A204.1 (cell line): ENCODE measurements at regions not wholly inside any gene's neighbourhood (a gene's known extent, or its start where the extent isn't known, plus 50 kb on each side); places are given as distances from the start of the nearest gene placed in this dataset.

Experiments
- FAIRE-seq: peaks from 2 replicates; lab custom pipeline; 2012; peaks lifted over from hg19 to GRCh38; lab: Jason Lieb, UNC

DNA sequence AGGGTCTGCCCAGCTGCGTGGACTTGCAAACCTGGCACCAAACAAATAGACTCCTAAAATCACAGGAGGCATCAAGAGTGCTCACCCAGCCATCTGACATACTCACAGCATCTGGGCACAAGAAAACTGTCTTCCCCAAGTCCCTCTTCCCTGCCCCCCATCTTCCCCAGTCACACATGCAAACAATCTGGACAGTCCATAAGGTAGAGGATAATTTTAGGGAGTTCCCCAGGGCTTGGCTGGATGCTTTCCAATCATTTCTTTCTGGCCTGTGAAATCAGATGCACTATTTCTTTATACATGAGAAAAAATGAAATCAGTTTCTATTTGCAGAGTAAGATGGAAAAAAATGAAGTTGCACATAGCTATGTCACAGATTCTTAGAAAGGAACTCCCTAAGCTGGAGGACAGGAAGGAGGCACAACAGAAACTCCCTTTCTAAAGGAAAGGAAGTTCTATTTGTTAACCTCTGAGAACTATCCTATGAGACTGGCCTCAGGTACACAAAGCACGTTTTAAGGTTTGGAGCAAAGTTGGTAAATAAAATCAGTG lies 342.3 kb downstream of the HNRNPD start:
- FAIRE-seq, result no peak

DNA sequence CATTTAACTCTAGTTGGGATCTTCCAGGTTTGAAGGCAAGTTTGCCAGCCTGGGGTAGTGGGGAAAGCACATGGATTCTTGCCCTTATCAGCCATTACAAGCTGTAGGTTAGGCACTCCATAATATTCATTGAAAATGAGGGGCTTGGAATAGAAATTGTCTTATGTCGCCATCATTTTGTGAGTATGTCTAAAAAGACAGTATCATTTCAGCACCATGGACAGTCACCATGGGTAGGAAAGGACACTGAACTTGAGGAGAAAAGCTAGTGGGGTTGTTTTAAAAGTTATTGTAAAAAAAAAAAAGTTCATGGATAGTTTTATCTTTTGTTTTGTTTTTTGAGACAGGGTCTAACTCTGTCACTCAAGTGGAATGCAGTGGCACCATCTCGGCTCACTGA lies 356.1 kb downstream of the HNRNPD start:
- FAIRE-seq, result no peak

DNA sequence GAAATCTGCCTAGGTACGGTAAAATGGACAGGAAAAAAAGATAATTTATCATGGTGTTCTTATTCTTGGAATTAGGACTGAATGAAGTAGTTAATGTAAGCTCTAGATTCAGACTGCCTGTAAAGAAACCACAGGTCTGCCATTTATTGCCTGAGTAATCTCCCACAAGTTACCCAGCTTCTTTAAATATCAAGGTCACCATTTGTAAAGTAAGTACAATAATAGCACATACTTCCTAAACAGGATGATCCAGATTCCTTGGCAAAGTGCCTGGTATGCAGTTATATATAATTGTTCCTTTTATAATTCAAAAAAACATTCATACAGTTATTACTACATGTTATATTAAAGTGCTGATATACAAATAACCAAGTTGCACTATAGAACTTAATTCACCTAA lies 368.6 kb downstream of the HNRNPD start:
- FAIRE-seq, result no peak

- no peak for FAIRE-seq
Measured at GRCh38 chr4:81997313-81997712, 376.5 kb downstream of the HNRNPD start.

DNA sequence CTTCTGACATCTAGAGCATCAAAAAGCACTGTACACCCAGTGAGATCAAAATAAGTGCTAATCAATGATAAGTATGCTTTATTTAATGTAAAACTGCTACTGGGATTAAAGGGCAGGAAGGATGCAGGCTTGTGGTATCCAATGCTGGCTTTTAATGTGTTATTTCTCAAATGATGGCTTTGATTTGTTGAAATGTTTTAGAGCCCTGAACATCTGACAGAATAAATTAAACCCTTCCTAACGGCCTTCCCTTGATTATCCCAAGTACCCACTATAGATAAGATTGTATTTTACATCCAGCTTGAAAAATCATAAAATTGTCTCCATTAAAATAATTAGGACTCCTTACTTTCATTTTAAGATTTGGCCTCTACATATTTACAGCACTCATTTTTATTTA lies 382.9 kb downstream of the HNRNPD start:
- FAIRE-seq, result no peak

- FAIRE-seq, result no peak
Measured at GRCh38 chr4:81990211-81990610, 383.6 kb downstream of the HNRNPD start.

GRCh38 chr4:81989202-81989601 lies 384.6 kb downstream of the HNRNPD start:
- FAIRE-seq, result no peak

DNA sequence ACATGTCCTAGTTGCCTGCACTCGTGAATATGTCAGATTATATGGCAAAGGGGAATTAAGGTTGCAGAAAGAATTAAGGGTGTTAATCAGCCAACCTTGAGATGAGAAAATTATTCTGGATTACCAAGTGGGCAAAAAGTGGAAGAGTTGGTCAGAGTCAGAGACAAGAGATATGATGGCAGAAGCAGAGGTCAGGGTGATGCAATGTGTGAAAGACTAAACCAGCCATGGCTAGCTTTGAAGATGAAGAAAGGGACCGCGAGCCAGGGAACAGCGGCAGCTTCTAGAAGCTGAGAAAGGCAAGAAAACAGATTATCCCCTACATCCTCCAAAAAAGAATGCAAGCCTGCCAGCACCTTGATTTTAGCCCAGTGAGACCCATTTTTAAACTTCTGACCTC lies 385.6 kb downstream of the HNRNPD start:
- no peak for FAIRE-seq

- no peak for FAIRE-seq
Measured at GRCh38 chr4:81984746-81985145, 389.0 kb downstream of the HNRNPD start.

DNA sequence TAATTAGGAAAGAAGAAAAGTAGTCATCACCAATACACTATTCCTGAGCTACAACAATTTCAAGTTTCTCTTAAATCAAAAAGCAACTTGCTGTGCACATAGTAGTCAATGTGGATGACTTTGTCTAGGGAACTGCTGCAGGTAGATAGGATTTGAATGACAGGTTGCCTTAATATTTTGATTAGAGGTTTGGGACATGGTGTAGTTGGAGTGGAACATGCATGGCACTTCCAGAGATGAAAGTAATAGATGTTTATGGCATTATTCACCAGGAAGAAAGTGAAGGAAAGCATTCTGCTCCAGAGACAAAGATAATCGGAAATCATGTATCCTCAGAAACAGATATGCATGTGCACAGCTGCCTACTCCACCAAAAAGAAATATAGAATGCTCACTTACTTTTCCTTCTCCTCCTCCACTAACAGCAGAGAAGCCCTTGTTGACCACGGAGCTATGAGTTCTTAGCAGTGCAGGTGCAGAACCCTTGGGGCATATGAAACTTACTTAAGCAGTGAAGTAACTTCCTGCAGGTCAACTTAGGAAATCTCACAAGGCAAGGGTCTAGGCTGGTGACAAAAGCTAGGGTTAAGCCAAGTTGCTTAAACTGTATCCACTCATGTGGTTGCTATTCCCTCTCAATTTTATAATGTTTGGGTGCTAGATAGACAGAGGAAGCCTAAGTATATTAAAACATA lies 390.8 kb downstream of the HNRNPD start:
- FAIRE-seq, result no peak

DNA sequence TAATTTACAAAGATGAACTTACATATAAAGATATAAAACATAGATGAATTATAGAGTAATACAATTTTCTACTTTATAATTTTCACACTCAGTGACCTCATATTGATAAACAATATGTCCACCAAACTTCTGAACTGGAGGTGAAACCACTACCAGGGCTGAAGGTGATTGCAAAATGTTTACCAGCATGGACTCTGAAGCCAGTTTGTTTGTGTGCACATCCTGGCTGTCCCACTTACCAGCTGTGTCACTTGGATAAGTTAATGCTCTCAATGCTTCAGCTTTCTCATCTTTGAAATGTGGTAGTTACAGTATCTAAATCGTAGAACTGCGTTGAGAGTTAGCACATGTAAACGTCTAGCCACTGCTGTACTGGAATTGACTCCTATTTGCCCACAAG lies 392.6 kb downstream of the HNRNPD start:
- FAIRE-seq, result no peak

GRCh38 chr4:81974523-81974922 lies 399.3 kb downstream of the HNRNPD start:
- FAIRE-seq, result no peak

GRCh38 chr4:81971637-81972381 lies 402.0 kb downstream of the HNRNPD start:
- FAIRE-seq, result no peak

GRCh38 chr4:81971061-81971460 lies 402.7 kb downstream of the HNRNPD start:
- FAIRE-seq, result no peak

DNA sequence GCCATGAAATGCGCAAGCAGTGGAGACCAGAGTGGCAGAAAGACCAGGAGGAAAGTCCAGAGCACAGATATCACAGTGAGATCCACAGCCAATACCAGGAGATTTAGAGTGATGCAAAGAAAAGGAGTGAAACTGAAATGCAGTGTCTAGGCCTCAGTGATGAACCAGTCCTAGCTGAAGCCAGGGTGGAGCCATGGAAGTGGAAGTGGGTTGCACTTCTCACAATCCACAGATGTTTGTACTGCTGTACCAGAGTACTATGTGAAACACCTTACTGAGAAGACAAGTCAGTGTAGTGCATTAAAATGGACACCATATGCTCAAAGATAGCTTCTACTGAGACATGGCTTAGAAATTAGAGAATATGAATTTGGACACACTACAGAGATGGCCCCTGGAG lies 403.3 kb downstream of the HNRNPD start:
- FAIRE-seq, result no peak

DNA sequence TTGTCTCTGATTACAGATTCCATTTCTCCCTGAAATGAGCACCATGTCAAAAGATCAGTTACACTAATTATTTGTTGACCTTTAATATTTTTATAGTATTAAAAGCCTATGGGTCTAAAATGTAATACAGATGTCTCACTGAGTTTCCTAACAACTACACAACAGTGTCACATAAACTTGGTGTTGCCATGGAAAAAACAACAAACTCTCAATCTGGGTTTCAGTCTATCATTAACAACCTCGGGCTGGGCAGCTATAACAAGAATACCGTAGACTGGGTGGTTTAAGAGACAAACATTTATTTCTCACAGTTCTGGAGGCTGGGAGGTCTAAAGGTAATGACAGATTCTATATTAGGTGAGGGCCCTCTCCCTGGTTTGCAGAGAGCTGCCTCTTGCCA lies 407.1 kb downstream of the HNRNPD start:
- no peak for FAIRE-seq

DNA sequence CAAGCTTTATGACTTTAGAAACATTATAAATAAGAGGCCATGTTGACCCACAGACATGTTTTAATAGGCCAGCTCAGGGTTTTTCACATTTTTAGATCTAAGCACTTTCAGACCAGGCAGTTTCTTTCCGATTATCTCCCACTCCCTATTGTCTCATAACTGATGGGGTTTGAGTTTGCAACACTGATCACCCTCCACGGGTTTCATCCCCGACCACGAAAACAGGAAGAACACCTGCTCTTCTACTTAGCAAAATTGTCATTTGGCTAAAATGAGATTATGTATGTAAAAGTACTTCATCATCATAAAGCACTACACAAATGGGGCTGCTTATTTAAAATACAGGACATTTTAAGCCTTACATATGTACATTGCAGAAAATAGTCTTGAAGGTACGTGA lies 407.9 kb downstream of the HNRNPD start:
- no peak for FAIRE-seq

DNA sequence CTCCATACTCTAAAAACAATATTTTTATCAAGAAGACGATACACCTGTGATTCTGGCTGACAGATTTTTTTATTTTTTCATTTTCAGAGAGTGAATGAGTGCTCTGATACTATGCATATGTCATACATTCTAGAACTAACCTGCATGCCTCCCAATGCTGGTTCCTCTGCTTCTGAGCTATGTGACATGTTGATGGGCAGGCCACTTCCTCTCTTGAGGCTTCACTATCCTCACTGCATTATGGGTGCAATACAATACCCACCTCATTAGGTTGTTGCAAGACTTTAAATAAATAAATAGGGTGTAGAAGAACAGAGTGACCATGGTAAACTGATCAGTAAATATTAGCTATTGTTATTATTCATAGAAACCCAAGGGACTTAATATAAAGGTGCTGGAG lies 408.3 kb downstream of the HNRNPD start:
- no peak for FAIRE-seq

DNA sequence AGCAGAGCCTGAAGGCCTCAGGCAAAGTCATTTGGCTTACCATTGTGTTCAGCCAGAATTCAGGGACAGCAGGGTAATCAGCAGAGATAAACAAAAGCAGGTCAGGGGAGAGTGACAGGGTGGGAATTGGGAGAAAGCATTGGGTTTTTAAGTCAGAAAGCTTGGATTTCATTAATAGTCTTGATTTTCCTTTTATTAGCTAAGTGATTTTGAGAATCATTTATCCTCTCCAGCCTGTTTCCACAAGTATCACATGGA lies 410.1 kb downstream of the HNRNPD start:
- FAIRE-seq, result no peak

DNA sequence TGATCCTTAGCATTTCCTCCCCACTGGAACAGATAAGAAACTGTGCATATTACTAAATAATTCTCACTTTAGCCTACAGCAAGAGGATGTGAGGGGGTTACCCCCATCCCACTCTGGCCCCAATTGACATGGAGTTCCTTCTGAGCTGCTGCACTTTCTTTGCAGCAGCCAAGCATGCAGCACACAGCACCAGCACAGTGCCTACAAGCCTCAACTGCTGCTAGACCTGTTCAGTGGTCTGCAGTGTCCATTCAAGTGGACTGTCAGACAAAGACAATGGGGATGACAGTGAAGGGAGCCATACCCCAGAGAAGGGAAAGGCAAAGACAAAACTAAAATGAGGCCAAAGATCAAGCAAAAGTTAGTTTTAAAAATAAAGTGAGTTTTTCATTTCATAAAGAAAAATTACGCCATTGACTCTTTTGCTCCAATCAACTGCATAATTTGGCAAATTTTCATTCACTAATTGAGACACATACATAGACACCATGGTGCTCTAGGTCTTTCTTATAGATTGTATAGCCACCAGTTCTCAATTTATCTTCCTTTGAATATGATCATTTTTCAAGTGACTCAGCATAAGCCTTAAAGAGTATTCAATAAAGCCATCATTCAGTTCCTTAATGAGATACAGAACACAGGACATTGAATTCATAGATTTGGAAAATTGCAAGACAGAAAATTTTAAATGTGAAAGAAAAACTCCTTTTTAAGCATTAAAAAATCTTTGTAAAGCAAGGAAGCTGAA lies 410.6 kb downstream of the HNRNPD start:
- FAIRE-seq, result no peak

DNA sequence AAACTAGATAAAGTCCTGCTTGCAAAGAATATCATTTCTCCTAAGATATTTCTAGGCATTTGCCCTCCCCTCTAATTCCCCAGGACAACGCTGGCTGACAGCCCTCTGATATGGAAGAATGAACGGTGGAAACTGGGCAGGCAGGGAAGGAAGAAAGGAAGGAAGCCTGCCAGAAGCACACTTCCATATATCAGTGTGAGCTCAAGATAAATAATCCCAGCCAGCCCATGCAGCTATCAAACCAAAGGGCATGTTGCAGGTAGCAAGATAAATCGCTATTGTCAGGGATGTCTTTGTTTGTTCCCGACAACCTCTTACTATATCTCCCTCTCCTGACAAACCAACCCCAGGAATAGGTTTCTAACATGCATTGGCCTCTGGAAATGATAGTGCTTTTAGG lies 412.8 kb downstream of the HNRNPD start:
- no peak for FAIRE-seq

GRCh38 chr4:81954271-81954670 lies 419.5 kb downstream of the HNRNPD start:
- no peak for FAIRE-seq

DNA sequence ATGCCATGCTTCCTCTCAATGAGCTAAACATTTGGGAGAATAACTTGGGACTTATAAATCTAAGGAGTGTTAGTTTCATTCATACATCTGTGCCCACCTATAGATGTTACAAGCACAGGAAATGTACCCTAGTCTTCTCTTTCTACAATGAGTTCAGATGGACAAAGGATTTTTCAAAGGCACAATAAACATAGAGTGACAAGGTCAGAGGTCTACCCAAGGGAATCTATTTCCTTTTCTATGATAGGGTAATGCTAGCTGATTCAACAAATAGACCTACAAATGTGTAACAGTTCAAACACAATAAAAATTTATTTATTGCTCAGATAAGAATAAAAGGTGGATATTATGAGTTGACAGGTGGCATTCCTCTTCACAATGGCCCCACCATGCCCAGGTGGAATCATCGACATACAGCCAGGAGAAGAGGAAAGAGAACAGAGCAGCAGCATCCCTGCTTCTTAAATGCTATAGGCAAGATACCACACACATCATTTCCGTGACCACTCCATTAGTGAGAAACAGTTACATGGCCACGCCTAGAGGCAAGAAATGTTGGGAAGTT lies 421.8 kb downstream of the HNRNPD start:
- FAIRE-seq, result no peak
